DOHH2 (cell line): ENCODE measurements at regions not wholly inside any gene's neighbourhood (a gene's known extent, or its start where the extent isn't known, plus 50 kb on each side); places are given as distances from the start of the nearest gene placed in this dataset.
"Not testable (repeated sequence)": the region's sequence is repeated elsewhere in the genome, so short reads cannot be mapped to it uniquely, and the experiment has no call there.

Experiments used
- H3F3A ChIP-seq: fragments of 200-600 bp; sonication (generic), shearing (Covaris generic); 2 replicates; pipeline ENCODE4 v1.6.0; 2016; ENCODE audit warnings: antibody characterized with exemption, mild to moderate bottlenecking; ENCODE audit not compliant: control insufficient read depth, insufficient read depth
- H3K27ac ChIP-seq: fragments of 200-600 bp; sonication (generic); 2 replicates; pipeline ENCODE4 v1.5.1; 2014; ENCODE audit warnings: low read depth, mild to moderate bottlenecking, low read length, moderate library complexity
- H3K27me3 ChIP-seq: fragments of 200-600 bp; sonication (generic); 2 replicates; pipeline ENCODE4 v1.6.1; 2014; ENCODE audit warnings: mild to moderate bottlenecking, low read length, mixed read lengths; ENCODE audit not compliant: control insufficient read depth
- H3K36me3 ChIP-seq: fragments of 200-600 bp; sonication (generic); 2 replicates; pipeline ENCODE4 v1.6.1; 2014; ENCODE audit warnings: mild to moderate bottlenecking, low read length, moderate library complexity, mixed read lengths; ENCODE audit not compliant: control insufficient read depth
- H3K4me1 ChIP-seq: fragments of 200-600 bp; sonication (generic); 2 replicates; pipeline ENCODE4 v1.6.1; 2014; ENCODE audit warnings: mild to moderate bottlenecking, low read length, mixed read lengths; ENCODE audit not compliant: control insufficient read depth
- H3K4me2 ChIP-seq: fragments of 200-600 bp; sonication (generic); 2 replicates; pipeline ENCODE4 v1.6.0; 2014; ENCODE audit warnings: mild to moderate bottlenecking, low read length, moderate library complexity
- H3K4me3 ChIP-seq: fragments of 200-600 bp; sonication (generic); 2 replicates; pipeline ENCODE4 v1.5.1; 2014; ENCODE audit warnings: mild to moderate bottlenecking, low read length, mixed read lengths
- H3K79me2 ChIP-seq: fragments of 200-600 bp; sonication (generic); 2 replicates; pipeline ENCODE4 v1.6.1; 2014; ENCODE audit warnings: mild to moderate bottlenecking, low read length, mixed read lengths; ENCODE audit not compliant: control insufficient read depth
- H3K9me2 ChIP-seq: fragments of 200-600 bp; sonication (generic); replicated peaks from 2 replicates; pipeline ENCODE4 v1.6.1; 2014; ENCODE audit warnings: mild to moderate bottlenecking, low read length, mixed read lengths; ENCODE audit not compliant: control insufficient read depth
- H3K9me3 ChIP-seq: fragments of 200-600 bp; sonication (generic); 2 replicates; pipeline ENCODE4 v1.6.1; 2014; ENCODE audit warnings: antibody characterized with exemption, low read length, mixed read lengths; ENCODE audit not compliant: control insufficient read depth, insufficient read depth
- H4K20me1 ChIP-seq: fragments of 200-600 bp; sonication (generic); 2 replicates; pipeline ENCODE4 v1.6.0; 2014; ENCODE audit warnings: low read depth, mild to moderate bottlenecking, antibody characterized with exemption, low read length, moderate library complexity; ENCODE audit not compliant: control insufficient read depth, insufficient read depth
- EZH2phosphoT487 ChIP-seq: fragments of 200-600 bp; sonication (generic); IDR thresholded peaks from 2 replicates; pipeline ENCODE4 v1.6.1; 2017; ENCODE audit warnings: borderline replicate concordance, mild to moderate bottlenecking, antibody characterized with exemption, low read length, moderate library complexity, mixed read lengths
- TF ChIP-seq, protein P1 (sequence below): fragments of 200-600 bp; sonication (generic); IDR thresholded peaks from one replicate; pipeline ENCODE4 v1.5.1; 2014; ENCODE audit warnings: antibody characterized with exemption, mild to moderate bottlenecking, low read depth, low read length; ENCODE audit not compliant: poor library complexity, severe bottlenecking

DNA sequence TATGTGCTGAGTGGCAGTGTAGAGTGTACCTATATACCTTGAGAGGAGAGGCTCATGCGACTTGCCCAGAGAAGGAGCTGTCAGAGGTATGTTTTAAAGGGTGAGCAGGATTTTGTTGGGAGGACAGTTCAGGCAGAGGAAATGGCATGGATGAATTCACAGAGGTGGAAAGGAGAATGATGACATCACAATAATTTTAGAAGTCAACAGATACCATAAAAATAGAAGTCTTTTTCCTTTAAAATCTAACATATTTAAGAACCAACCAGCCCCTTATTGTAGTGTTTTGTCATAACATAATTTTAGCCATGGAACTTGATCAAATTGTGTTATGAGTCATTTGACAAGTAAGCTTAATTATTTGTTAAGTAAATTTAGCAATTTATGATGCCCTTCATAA lies 538.1 kb upstream of the GYPC start:
- Histone ChIP-seq H3K9me2 (no peaks in the 10 kb centered on the region), H3K4me1 (no peaks in the 10 kb centered on the region), H4K20me1 (no peaks in the 10 kb centered on the region), H3K9me3 (no peaks in the 10 kb centered on the region), H3K36me3 (no peaks in the 10 kb centered on the region), H3F3A (no peaks in the 10 kb centered on the region), H3K27ac (no peak overlapping the region), H3K27me3 (no peaks in the 10 kb centered on the region), H3K4me3 (no peak overlapping the region), H3K4me2 (no peak overlapping the region), H3K79me2 (no peaks in the 10 kb centered on the region)
- TF ChIP-seq, protein P1, sequence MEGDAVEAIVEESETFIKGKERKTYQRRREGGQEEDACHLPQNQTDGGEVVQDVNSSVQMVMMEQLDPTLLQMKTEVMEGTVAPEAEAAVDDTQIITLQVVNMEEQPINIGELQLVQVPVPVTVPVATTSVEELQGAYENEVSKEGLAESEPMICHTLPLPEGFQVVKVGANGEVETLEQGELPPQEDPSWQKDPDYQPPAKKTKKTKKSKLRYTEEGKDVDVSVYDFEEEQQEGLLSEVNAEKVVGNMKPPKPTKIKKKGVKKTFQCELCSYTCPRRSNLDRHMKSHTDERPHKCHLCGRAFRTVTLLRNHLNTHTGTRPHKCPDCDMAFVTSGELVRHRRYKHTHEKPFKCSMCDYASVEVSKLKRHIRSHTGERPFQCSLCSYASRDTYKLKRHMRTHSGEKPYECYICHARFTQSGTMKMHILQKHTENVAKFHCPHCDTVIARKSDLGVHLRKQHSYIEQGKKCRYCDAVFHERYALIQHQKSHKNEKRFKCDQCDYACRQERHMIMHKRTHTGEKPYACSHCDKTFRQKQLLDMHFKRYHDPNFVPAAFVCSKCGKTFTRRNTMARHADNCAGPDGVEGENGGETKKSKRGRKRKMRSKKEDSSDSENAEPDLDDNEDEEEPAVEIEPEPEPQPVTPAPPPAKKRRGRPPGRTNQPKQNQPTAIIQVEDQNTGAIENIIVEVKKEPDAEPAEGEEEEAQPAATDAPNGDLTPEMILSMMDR: no peak
- no peak for TF ChIP-seq EZH2phosphoT487

DNA sequence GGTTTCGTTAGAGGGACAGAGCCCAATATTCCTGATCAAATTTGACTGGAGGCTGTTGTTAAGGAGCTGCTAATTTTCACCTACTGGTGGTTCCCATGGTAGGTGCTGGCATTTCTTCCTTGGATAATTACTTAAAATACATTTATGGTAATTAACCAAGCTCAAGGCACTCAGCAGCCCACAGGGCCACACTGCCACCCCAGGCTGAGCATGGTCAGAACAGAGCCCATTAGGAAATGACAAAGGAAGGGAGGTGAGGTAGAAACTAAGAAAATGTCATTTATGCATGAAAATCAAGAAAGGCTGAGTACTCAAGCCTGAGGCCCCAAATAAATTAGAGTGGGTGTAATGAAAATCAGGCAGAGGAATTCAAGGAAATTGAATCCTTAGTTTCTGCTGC lies 510.2 kb upstream of the GYPC start:
- Histone ChIP-seq H3K9me2 (no peaks in the 10 kb centered on the region), H3K4me3 (no peak overlapping the region), H3K27ac (no peak overlapping the region), H3K79me2 (no peaks in the 10 kb centered on the region), H3K27me3 (no peaks in the 10 kb centered on the region), H3K36me3 (no peaks in the 10 kb centered on the region), H4K20me1 (no peaks in the 10 kb centered on the region), H3F3A (no peaks in the 10 kb centered on the region), H3K4me2 (no peak overlapping the region), H3K4me1 (no peaks in the 10 kb centered on the region), H3K9me3 (no peaks in the 10 kb centered on the region)
- TF ChIP-seq, protein P1: no peak
- TF ChIP-seq EZH2phosphoT487: no peak

DNA sequence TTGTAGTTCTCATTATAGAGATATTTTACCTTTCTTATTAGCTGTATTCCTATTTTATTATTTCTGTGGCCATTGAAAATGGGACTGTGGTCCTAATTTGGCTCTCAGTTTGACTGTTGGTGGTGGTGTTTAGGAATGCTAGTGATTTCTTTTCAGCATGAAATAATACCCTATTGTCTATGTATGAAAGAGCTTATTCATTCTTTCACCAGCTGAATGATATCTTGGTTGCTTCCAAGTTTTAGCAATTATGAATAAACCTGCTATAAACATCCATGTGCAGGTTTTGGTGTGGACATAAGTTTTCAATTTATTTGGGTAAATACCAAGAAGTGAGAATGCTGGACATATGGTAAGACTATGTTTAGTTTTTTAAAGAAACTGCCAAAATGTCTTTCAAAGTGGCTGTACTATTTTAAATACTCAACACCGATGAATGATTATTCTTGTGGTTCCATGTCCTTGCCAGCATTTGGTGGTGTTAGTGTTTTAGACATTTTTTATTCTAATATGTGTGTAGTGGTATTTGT lies 501.6 kb upstream of the GYPC start:
- no peaks in the 10 kb centered on the region for H3K79me2 ChIP-seq

DNA sequence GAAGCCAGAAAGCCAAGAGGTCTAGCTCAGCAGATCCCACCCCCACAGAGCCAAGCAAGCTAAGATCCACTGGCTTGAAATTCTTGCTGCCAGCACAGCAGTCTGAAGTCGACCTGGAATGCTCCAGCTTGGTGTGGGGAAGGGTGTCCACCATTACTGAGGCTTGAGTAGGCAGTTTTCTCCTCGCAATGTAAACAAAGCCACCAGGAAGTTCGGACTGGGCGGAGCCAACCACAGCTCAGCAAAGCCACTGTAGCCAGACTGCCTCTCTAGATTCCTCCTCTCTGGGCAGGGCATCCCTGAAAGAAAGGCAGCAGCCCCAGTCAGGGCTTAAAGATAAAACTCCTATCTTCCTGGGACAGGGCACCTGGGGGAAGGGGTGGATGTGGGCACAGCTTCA lies 495.0 kb upstream of the GYPC start:
- not testable (repeated sequence) for H3K9me2 ChIP-seq, H3F3A ChIP-seq, H3K9me3 ChIP-seq, H3K79me2 ChIP-seq, H4K20me1 ChIP-seq, H3K27me3 ChIP-seq, H3K4me2 ChIP-seq, H3K4me3 ChIP-seq, H3K36me3 ChIP-seq, H3K27ac ChIP-seq, H3K4me1 ChIP-seq

More for the DNA sequence above, 501.6 kb upstream of the GYPC start:
- no peak for TF ChIP-seq EZH2phosphoT487
- TF ChIP-seq, protein P1: no peak
- Histone ChIP-seq H3K27me3 (no peaks in the 10 kb centered on the region), H4K20me1 (no peaks in the 10 kb centered on the region), H3K36me3 (no peaks in the 10 kb centered on the region), H3K4me2 (no peak overlapping the region), H3K4me3 (no peak overlapping the region), H3K27ac (no peak overlapping the region), H3K4me1 (no peaks in the 10 kb centered on the region), H3K9me3 (0 out of 2 replicates have a peak, but pooled peaks cover 3% of the 10 kb centered on the region), H3K9me2 (no peaks in the 10 kb centered on the region), H3F3A (no peaks in the 10 kb centered on the region)
